ENCODE measurements at regions not wholly inside any gene's neighbourhood (a gene's known extent, or its start where the extent isn't known, plus 50 kb on each side); places are given as distances from the start of the nearest gene placed in this dataset.

DNA sequence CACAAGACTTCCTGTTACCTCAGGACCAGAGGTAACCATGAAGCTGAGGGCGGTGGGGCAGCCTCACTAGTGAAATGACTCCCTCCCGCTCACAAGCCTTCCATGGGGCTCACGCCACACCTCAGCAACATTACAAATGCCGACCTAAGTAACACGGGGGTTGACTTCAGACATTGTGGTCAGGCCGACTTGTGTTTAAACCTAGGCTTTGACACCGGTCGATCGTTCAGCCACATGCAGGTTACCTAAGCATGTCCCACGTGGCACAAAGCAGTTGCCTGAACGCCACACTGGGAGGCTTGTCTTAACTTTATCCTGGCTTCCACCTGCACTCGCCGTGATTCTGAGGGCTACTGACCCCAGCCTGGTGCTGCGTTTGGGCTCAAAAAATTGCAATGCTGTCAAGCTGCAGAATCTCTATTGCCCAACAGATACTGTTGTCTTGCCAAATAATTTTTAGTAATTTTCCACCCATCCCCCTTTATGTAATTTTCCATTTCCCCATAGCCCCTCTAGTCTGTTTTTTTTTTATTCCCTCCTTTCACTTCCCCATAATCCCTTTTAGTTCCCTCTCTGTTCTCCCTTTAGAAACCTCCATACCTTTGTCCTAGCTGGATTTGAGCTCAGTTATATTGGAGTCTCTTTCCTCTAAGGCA, 158.6 kb upstream of the RGMA start:
- Histone ChIP-seq H3K36me3 (no peaks in the 10 kb centered on the region), H3K9me3 (no peaks in the 10 kb centered on the region), H3K4me1 (peaks cover 80% of the 10 kb centered on the region), H4K20me1 (no peaks in the 10 kb centered on the region), H3K4me2 (peak overlapping the region; percentile 68), H3K9ac (no peak overlapping the region), H3K27me3 (no peaks in the 10 kb centered on the region), H3K27ac (peak overlapping the region; percentile 28; the same call in 1 of the 2 replicates), H3K4me3 (no peak overlapping the region)
- TF ChIP-seq Cebpa-rat (IDR thresholded peaks at IDR 0.05), result no peak

DNA sequence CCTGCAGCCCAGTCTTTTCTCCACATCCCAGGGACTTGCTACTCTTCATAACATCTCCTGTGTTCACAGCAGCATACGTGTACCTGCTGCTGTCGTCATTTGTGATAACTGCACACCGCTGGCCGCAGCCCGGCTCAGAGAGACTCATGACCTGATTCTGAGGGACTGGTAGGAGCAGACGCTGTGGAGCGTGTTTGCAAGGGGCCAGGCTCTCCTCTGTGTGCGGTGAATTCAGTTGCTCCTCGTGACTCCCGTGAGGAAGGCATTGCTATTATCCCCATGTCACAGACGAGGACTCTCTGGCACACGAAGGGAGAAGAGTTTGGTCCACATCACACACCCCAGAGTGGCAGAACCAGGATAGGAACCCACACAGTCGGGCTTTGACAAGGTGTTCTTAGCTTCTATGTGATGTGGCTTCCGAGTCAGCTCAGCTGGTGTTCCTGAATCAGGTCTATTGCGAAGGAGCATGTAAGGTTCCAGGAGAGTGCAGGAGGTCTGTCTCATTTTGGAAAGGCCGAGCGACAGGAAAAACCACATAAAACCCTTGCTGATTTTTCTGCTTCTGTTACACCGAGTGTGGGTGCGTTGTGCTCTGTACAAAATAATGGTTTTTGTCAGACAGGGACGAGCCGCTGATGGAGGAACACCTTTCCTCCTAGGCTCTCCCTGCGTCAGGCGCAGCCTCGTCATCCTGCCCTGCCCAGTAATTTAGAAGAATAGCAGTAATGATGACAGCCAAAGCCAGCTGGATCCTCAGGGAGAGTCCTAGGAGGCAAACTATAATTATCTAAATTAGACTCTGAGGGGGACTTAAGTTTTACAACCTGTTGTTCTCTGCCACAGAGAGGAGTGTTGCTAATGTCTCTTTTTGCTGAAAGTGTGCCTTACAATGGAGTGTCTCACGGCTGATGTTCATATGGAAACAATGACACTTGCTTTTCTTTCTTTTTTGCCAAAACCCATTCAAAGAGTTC, 157.5 kb upstream of the RGMA start:
- H3K4me2 ChIP-seq, result peak overlapping the region; percentile 68
- H3K9me3 ChIP-seq, result no peaks in the 10 kb centered on the region
- no peaks in the 10 kb centered on the region for H3K27me3 ChIP-seq
- no peak overlapping the region for H3K4me3 ChIP-seq
- H3K4me1 ChIP-seq, result peaks cover 78% of the 10 kb centered on the region
- no peak for TF ChIP-seq Cebpa-rat (IDR thresholded peaks at IDR 0.05)
- peak overlapping the region; percentile 39; the same call in 1 of the 2 replicates for H3K27ac ChIP-seq
- no peaks in the 10 kb centered on the region for H3K36me3 ChIP-seq
- H3K9ac ChIP-seq, result no peak overlapping the region
- no peaks in the 10 kb centered on the region for H4K20me1 ChIP-seq

DNA sequence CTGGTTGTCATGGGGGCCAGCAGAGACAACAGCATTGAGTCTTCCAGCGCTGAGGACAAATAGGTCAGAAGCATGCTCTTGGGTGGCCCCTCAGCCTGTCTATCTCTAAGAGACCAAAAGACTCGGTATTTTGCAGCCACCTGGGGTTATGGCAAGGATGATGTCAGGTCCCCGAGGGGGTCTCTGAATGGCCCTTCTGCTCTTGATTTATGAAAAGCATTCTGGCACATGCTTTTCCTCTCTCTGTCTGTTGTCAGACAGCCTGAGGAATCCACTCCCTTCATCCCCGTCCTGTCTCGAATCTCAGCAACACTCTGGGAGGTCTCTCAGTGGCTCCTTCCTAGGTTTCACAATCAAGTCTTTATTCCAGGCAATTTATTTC, 156.6 kb upstream of the RGMA start:
- H3K4me2 ChIP-seq, result peak overlapping the region; percentile 68
- no peak overlapping the region for H3K4me3 ChIP-seq
- TF ChIP-seq Cebpa-rat (IDR thresholded peaks at IDR 0.05), result no peak
- 0 out of 2 replicates have a peak, but pooled peaks cover 3% of the 10 kb centered on the region for H3K9me3 ChIP-seq
- peak overlapping the region; percentile 39; the same call in 1 of the 2 replicates for H3K27ac ChIP-seq
- no peaks in the 10 kb centered on the region for H3K36me3 ChIP-seq
- H3K27me3 ChIP-seq, result no peaks in the 10 kb centered on the region
- H3K4me1 ChIP-seq, result peaks cover 74% of the 10 kb centered on the region
- H4K20me1 ChIP-seq, result no peaks in the 10 kb centered on the region
- H3K9ac ChIP-seq, result no peak overlapping the region; the same call in 1 of the 2 replicates

DNA sequence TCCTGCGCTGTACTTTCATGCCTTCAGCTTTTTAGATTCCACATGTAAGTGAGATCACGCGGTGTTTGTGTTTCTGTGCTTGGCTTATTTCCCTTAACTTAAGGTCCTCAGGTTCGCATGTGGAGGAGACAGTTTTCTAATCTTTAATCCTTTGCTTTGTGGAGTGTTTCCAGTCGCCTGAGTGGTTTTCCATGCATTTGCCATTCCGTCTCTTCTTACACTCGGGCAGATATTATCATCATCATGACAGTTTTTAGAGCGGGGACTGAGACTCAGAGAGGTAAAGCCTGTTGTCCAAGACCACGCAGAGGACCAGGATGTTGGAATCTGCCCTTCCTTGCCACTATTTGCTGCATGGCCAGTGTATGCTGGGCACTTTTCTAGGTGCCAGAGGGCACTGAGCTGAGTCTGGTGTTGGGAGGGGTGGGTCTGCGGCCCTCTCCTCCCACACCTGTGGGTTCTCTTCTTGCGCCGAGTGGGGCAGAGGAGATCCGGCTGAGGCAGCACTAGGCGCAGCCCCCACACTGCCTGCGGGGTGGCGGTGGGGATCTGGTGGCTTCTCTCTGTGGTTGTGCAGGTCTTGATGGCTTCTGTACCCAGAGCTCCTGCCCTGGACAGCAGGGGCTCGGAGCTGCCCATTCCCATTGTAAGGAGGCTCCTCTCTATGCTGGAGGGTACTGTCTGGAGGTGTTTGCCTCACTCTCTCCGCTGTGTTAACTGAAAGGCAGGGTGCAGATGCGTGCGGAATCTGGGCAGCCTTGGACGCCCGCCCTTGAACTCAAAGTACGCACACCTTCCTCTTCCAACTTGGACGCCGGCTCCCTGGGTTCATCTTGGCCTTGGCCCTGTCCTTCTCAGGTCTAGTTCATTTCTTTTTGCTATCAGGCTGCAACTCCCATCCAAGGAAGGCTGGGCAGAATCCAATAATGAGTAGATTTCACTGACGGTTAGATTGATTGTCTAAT, 156.0 kb upstream of the RGMA start:
- Histone ChIP-seq H3K4me1 (peaks cover 67% of the 10 kb centered on the region), H4K20me1 (no peaks in the 10 kb centered on the region), H3K36me3 (no peaks in the 10 kb centered on the region), H3K27ac (peak overlapping the region; percentile 39), H3K9ac (no peak overlapping the region; the same call in 1 of the 2 replicates), H3K4me3 (no peak overlapping the region), H3K4me2 (peak overlapping the region; percentile 68), H3K9me3 (0 out of 2 replicates have a peak, but pooled peaks cover 3% of the 10 kb centered on the region), H3K27me3 (no peaks in the 10 kb centered on the region)
- TF ChIP-seq Cebpa-rat (IDR thresholded peaks at IDR 0.05), result no peak

DNA sequence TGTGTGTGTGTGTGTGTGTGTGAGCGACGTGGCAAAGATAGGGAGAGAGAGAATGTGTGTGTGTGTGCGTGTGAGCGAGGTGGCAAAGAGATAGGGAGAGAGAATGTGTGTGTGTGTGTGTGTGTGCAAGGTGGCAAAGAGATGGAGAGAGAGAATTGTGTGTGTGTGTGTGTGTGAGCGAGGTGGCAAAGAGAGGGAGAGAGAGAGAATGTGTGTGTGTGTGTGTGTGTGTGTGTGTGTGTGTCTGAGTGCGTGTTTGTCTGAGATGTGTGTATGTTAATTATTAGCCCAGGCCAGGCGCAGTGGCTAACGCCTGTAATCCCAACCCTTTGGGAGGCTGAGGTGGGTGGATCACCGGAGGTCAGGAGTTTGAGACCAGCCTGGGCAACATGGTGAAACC, 154.6 kb upstream of the RGMA start:
- no peaks in the 10 kb centered on the region for H3K36me3 ChIP-seq
- no peak for TF ChIP-seq Cebpa-rat (IDR thresholded peaks at IDR 0.05)
- peaks cover 9% of the 10 kb centered on the region; the same call in 1 of the 2 replicates for H3K9me3 ChIP-seq
- no peak overlapping the region for H3K27ac ChIP-seq
- H3K4me1 ChIP-seq, result peaks cover 53% of the 10 kb centered on the region
- no peaks in the 10 kb centered on the region for H3K27me3 ChIP-seq
- no peak overlapping the region for H3K4me3 ChIP-seq
- H4K20me1 ChIP-seq, result no peaks in the 10 kb centered on the region
- no peak overlapping the region for H3K4me2 ChIP-seq
- H3K9ac ChIP-seq, result no peak overlapping the region

DNA sequence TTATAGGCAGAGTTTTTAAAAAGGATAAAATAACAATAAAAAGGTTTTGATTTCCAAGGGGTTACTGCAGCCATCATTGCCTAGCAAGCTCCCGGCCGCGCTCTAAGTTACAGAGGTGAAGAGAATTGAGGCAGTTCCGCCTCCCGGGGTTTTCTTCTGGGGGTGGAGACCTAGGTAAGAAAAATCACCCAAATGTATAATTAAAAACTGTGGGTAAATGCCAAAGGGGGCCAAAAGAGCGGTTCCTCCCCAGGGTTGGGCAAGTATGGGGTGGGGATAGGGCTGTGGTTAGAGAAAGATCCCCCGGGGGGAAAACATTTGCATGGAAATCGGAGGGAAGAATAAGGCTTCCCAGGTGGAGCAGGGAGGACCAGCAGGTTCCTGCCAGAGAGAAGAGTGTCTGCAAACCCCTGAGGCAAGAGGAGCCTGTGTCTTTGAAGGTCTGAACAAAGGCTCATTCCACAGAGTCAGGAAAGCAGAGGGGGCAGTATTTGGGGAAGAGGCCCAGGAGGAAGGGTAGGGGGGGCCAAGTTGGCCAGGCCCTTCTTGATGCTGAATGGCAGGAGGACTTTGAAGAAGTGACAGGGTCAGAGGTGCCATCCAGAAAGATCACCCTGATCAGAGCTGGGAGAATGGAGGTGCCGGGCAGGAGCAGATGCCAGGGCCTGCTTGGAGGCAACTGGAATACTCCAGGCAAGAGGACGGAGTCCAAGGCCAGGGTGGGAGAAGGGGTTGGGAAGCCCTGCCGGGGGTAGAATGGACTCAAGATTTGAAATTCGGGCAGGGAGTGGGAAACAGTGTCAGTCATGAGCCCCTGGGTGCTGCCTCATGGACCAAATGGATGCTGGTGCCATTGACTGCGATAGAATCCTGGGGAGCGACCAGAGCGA, 152.9 kb upstream of the RGMA start:
- Histone ChIP-seq H3K4me2 (peak overlapping the region; percentile 40), H3K27me3 (no peaks in the 10 kb centered on the region)

DNA sequence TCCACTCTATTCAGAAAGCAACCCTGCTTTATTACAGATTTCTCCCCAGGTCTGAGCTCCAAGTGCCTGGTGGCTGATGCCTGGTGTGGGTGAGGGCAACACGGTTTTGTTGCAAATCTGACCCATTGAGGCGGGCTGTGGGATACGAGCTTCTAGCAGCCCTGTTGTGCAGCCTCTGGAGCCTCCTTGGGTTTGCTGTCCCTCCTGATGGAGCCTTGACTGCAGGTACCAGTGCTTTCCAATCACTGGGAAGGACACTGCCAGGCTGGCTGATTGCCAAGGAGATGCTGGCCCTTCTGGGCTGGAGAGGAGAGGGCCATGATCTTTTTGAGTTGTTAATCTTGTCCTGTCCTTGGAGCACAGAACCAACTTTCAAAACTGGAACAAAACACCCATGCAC, 151.0 kb upstream of the RGMA start:
- H3K27ac ChIP-seq, result no peak overlapping the region
- H3K36me3 ChIP-seq, result no peaks in the 10 kb centered on the region
- no peak overlapping the region for H3K4me3 ChIP-seq
- no peak overlapping the region for H3K9ac ChIP-seq
- H3K4me1 ChIP-seq, result peaks cover 24% of the 10 kb centered on the region
- no peak for TF ChIP-seq Cebpa-rat (IDR thresholded peaks at IDR 0.05)
- H3K4me2 ChIP-seq, result no peak overlapping the region
- no peaks in the 10 kb centered on the region for H4K20me1 ChIP-seq
- peaks cover 21% of the 10 kb centered on the region; the same call in 1 of the 2 replicates for H3K9me3 ChIP-seq
- no peaks in the 10 kb centered on the region for H3K27me3 ChIP-seq

More for the DNA sequence above, 152.9 kb upstream of the RGMA start:
- no peak overlapping the region for H3K9ac ChIP-seq
- H4K20me1 ChIP-seq, result no peaks in the 10 kb centered on the region
- no peak overlapping the region for H3K4me3 ChIP-seq
- H3K27ac ChIP-seq, result no peak overlapping the region
- no peaks in the 10 kb centered on the region for H3K36me3 ChIP-seq
- H3K4me1 ChIP-seq, result peaks cover 37% of the 10 kb centered on the region
- no peak for TF ChIP-seq Cebpa-rat (IDR thresholded peaks at IDR 0.05)
- H3K9me3 ChIP-seq, result peaks cover 21% of the 10 kb centered on the region; the same call in 1 of the 2 replicates

DNA sequence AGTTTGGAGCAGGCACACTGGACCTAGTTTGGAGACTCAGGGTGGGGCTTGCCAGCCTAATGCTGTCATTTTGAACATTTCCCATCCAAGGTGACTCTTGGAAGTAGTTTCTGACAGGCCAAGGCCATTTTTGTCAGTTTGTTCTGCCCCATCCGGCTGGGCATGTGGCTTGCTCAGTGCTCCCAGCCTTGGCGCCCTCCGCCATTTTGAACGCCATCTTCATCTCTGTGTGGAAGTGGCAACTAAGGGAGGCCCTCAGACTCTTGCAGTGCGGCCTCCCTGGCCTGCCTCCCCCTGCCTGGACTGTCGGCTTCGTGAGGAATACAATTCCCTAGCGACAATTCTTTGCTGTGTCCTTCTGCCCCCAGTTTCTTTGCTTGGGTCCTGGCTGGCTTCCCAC, 150.6 kb upstream of the RGMA start:
- Histone ChIP-seq H3K4me1 (peaks cover 20% of the 10 kb centered on the region), H4K20me1 (no peaks in the 10 kb centered on the region), H3K36me3 (no peaks in the 10 kb centered on the region), H3K4me3 (no peak overlapping the region), H3K9me3 (peaks cover 21% of the 10 kb centered on the region; the same call in 1 of the 2 replicates), H3K9ac (no peak overlapping the region), H3K27ac (no peak overlapping the region), H3K27me3 (no peaks in the 10 kb centered on the region), H3K4me2 (no peak overlapping the region)
- TF ChIP-seq Cebpa-rat (IDR thresholded peaks at IDR 0.05), result no peak
